Neuronal stem cell (in vitro differentiated cells): ENCODE measurements at regions not wholly inside any gene's neighbourhood (a gene's known extent, or its start where the extent isn't known, plus 50 kb on each side); places are given as distances from the start of the nearest gene placed in this dataset.

Experiments
- DNase-seq: peaks from one replicate; pipeline ENCODE4 v3.0.0-alpha.2; 2013; ENCODE audit warnings: low spot score
- H2AFZ ChIP-seq: one replicate; pipeline ENCODE4 v1.6.1; 2013; ENCODE audit warnings: mild to moderate bottlenecking, low read length, inconsistent platforms
- H2AK5ac ChIP-seq: 2 replicates; pipeline ENCODE4 v1.6.1; 2013; ENCODE audit warnings: low read depth, mild to moderate bottlenecking, inconsistent platforms, low read length, moderate library complexity, mixed read lengths
- H2BK120ac ChIP-seq: 2 replicates; pipeline ENCODE4 v1.6.1; 2013; ENCODE audit warnings: low read depth, mild to moderate bottlenecking, inconsistent platforms, low read length, moderate library complexity, mixed read lengths
- H2BK12ac ChIP-seq: one replicate; pipeline ENCODE4 v1.6.1; 2013; ENCODE audit warnings: low read length, inconsistent platforms
- H2BK15ac ChIP-seq: 2 replicates; pipeline ENCODE4 v1.6.1; 2013; ENCODE audit warnings: mild to moderate bottlenecking, low read length, inconsistent platforms, mixed read lengths
- H2BK5ac ChIP-seq: one replicate; pipeline ENCODE4 v1.6.1; 2013; ENCODE audit warnings: inconsistent platforms, mild to moderate bottlenecking, low read length, moderate library complexity
- H3K14ac ChIP-seq: one replicate; pipeline ENCODE4 v1.6.1; 2013; ENCODE audit warnings: low read length, inconsistent platforms
- H3K18ac ChIP-seq: 2 replicates; pipeline ENCODE4 v1.6.1; 2013; ENCODE audit warnings: low read length, inconsistent platforms
- H3K23ac ChIP-seq: 2 replicates; pipeline ENCODE4 v1.6.1; 2013; ENCODE audit warnings: low read depth, mild to moderate bottlenecking, mixed read lengths, low read length, inconsistent platforms; ENCODE audit not compliant: poor library complexity
- H3K27ac ChIP-seq: replicated peaks from 3 replicates; pipeline ENCODE4 v1.5.1; 2013; ENCODE audit warnings: low read length, inconsistent platforms
- H3K27me3 ChIP-seq, 3 experiments: 2 replicates each; pipeline ENCODE4 v1.6.1; 2013; ENCODE audit warnings: low read length in 3 of 3, mild to moderate bottlenecking in 2 of 3, inconsistent platforms in 1 of 3, low read depth in 1 of 3, mixed read lengths in 1 of 3, moderate library complexity in 1 of 3; ENCODE audit not compliant: control insufficient read depth in 3 of 3, insufficient read depth in 3 of 3
- H3K36me3 ChIP-seq, 2 donors: replicated peaks in 1 of 2; 2 replicates each; pipeline ENCODE4 v1.6.1; 2013; ENCODE audit warnings: low read length in 2 of 2; ENCODE audit not compliant: control insufficient read depth in 2 of 2, insufficient read depth in 2 of 2
- H3K4ac ChIP-seq: 2 replicates; pipeline ENCODE4 v1.6.1; 2013; ENCODE audit warnings: inconsistent platforms, mild to moderate bottlenecking, low read length, moderate library complexity
- H3K4me1 ChIP-seq, 2 donors: 1 replicate in 1 of 2; 2 replicates in 1 of 2; pipeline ENCODE4 v1.6.1; 2013; ENCODE audit warnings: low read length in 2 of 2, low read depth in 1 of 2; ENCODE audit not compliant: control insufficient read depth in 2 of 2, insufficient read depth in 1 of 2
- H3K4me2 ChIP-seq: one replicate; pipeline ENCODE4 v1.6.1; 2013; ENCODE audit warnings: mild to moderate bottlenecking, low read length, inconsistent platforms; ENCODE audit not compliant: insufficient read depth, poor library complexity, severe bottlenecking
- H3K4me3 ChIP-seq, 2 donors: 2 replicates each; pipeline ENCODE4 v1.5.1; 2013; ENCODE audit warnings: low read length in 2 of 2, mild to moderate bottlenecking in 2 of 2, inconsistent platforms in 1 of 2, moderate library complexity in 1 of 2
- H3K79me1 ChIP-seq: one replicate; pipeline ENCODE4 v1.6.1; 2013; ENCODE audit warnings: low read depth, mild to moderate bottlenecking, inconsistent platforms, low read length, moderate library complexity
- H3K9ac ChIP-seq: one replicate; pipeline ENCODE4 v1.6.1; 2013; ENCODE audit warnings: mild to moderate bottlenecking, low read depth, low read length, inconsistent platforms; ENCODE audit not compliant: poor library complexity
- H3K9me3 ChIP-seq, 2 donors: replicated peaks in 1 of 2; 2 replicates each; pipeline versions ENCODE3 to v1.6.1; 2013; ENCODE audit warnings: low read length in 2 of 2, mild to moderate bottlenecking in 2 of 2, inconsistent platforms in 1 of 2, low read depth in 1 of 2, mixed read lengths in 1 of 2, moderate library complexity in 1 of 2; ENCODE audit not compliant: control insufficient read depth in 2 of 2, insufficient read depth in 1 of 2
- H4K8ac ChIP-seq: one replicate; pipeline ENCODE4 v1.6.1; 2013; ENCODE audit warnings: low read depth, mild to moderate bottlenecking, inconsistent platforms, low read length, moderate library complexity
- H4K91ac ChIP-seq: one replicate; pipeline ENCODE4 v1.6.1; 2013; ENCODE audit warnings: low read length, low read depth, mild to moderate bottlenecking, inconsistent platforms; ENCODE audit not compliant: poor library complexity
- WGBS, 2 donors: extraction: QIAGEN DNeasy Blood & Tissue Kit; methylation state at CpG; one replicate each; pipeline ENCODE4 v1.1.7; 2013; ENCODE audit warnings: missing lambda C conversion rate in 2 of 2, mixed read lengths in 1 of 2; ENCODE audit not compliant: insufficient read length in 2 of 2, insufficient replicate concordance in 1 of 2; ENCODE audit errors: extremely low coverage in 2 of 2; 5-methylcytosine and 5-hydroxymethylcytosine counted together

- no peaks in the 10 kb centered on the region for H3K36me3 ChIP-seq
- no peaks in the 10 kb centered on the region for H3K9me3 ChIP-seq
- H4K91ac ChIP-seq: no peak overlapping the region
- DNase-seq: no peak
- H2BK15ac ChIP-seq: no peak overlapping the region
- no peak overlapping the region for H4K8ac ChIP-seq
- no peak overlapping the region for H2BK120ac ChIP-seq
- no peak overlapping the region for H3K4me2 ChIP-seq
- WGBS, 2 donors: no CpG with 5 or more reads among the region's 1 CpG
- peaks cover 0 to 2% of the 10 kb centered on the region in 2 donors for H3K4me1 ChIP-seq
- no peak overlapping the region for H3K14ac ChIP-seq
- no peak overlapping the region for H2AFZ ChIP-seq
- no peak overlapping the region for H2BK12ac ChIP-seq
- H3K27me3 ChIP-seq: peaks cover 0 to 2% (median 0%) of the 10 kb centered on the region in 3 experiments
- H3K9ac ChIP-seq: no peak overlapping the region
- H3K4ac ChIP-seq: no peak overlapping the region
- no peaks in the 10 kb centered on the region for H3K79me1 ChIP-seq
- no peak overlapping the region for H2BK5ac ChIP-seq
- H3K18ac ChIP-seq: no peak overlapping the region
- H2AK5ac ChIP-seq: no peak overlapping the region
- no peak overlapping the region for H3K23ac ChIP-seq
- H3K27ac ChIP-seq: no peak overlapping the region
- no peak overlapping the region for H3K4me3 ChIP-seq
Observed at GRCh38 chr7:53776323-53776722, 740.9 kb downstream of the POM121L12 start.

GRCh38 chr7:53789741-53790140, 752.4 kb upstream of the VSTM2A start:
- no peak for DNase-seq
- Histone ChIP-seq H2BK12ac (no peak overlapping the region), H3K9ac (no peak overlapping the region), H3K4me1 (no peaks in the 10 kb centered on the region), H3K79me1 (no peaks in the 10 kb centered on the region), H4K8ac (no peak overlapping the region), H2AFZ (no peak overlapping the region), H3K4me3 (no peak overlapping the region), H3K23ac (no peak overlapping the region), H3K4ac (no peak overlapping the region), H2BK120ac (no peak overlapping the region), H4K91ac (no peak overlapping the region), H2AK5ac (no peak overlapping the region), H2BK15ac (no peak overlapping the region), H3K4me2 (no peak overlapping the region), H3K36me3 (no peaks in the 10 kb centered on the region), H3K14ac (no peak overlapping the region), H3K27ac (no peak overlapping the region), H3K9me3 (no peaks in the 10 kb centered on the region), H2BK5ac (no peak overlapping the region), H3K18ac (no peak overlapping the region), H3K27me3 (no peaks in the 10 kb centered on the region)
- no CpG with 5 or more reads among the region's 2 CpGs for WGBS, 2 donors

- H3K4me2 ChIP-seq: no peak overlapping the region
- no peak for DNase-seq
- no peaks in the 10 kb centered on the region for H3K79me1 ChIP-seq
- H2AFZ ChIP-seq: no peak overlapping the region
- no peak overlapping the region for H3K4me3 ChIP-seq
- no peak overlapping the region for H2BK12ac ChIP-seq
- H4K8ac ChIP-seq: no peak overlapping the region
- H3K4me1 ChIP-seq: no peaks in the 10 kb centered on the region
- no peak overlapping the region for H3K18ac ChIP-seq
- H3K4ac ChIP-seq: no peak overlapping the region
- no peak overlapping the region for H3K14ac ChIP-seq
- H3K23ac ChIP-seq: peak overlapping the region; percentile 18
- H3K9me3 ChIP-seq: no peaks in the 10 kb centered on the region
- H3K36me3 ChIP-seq: no peaks in the 10 kb centered on the region
- H3K9ac ChIP-seq: no peak overlapping the region
- H2BK15ac ChIP-seq: no peak overlapping the region
- H3K27me3 ChIP-seq: no peaks in the 10 kb centered on the region
- H2BK5ac ChIP-seq: no peak overlapping the region
- no peak overlapping the region for H3K27ac ChIP-seq
- no peak overlapping the region for H4K91ac ChIP-seq
- WGBS, 2 donors: no CpG with 5 or more reads among the region's 1 CpG
- peak overlapping the region; percentile 16 for H2BK120ac ChIP-seq
- H2AK5ac ChIP-seq: no peak overlapping the region
Observed at GRCh38 chr7:53794816-53795215, 747.4 kb upstream of the VSTM2A start.

- H3K23ac ChIP-seq: no peak overlapping the region
- H3K9me3 ChIP-seq: peaks cover 0 to under 1% of the 10 kb centered on the region in 2 donors
- no peak overlapping the region for H3K9ac ChIP-seq
- no peaks in the 10 kb centered on the region for H3K27me3 ChIP-seq
- no peak overlapping the region for H3K4ac ChIP-seq
- peaks cover 0 to 1% of the 10 kb centered on the region in 2 donors for H3K4me1 ChIP-seq
- H4K91ac ChIP-seq: no peak overlapping the region
- H2BK120ac ChIP-seq: no peak overlapping the region
- H3K79me1 ChIP-seq: no peaks in the 10 kb centered on the region
- no peak overlapping the region for H3K27ac ChIP-seq
- no CpG with 5 or more reads among the region's 4 CpGs for WGBS, 2 donors
- no peak overlapping the region for H3K14ac ChIP-seq
- H2AK5ac ChIP-seq: no peak overlapping the region
- no peaks in the 10 kb centered on the region for H3K36me3 ChIP-seq
- no peak overlapping the region for H2BK5ac ChIP-seq
- DNase-seq: no peak
- no peak overlapping the region for H4K8ac ChIP-seq
- H3K4me2 ChIP-seq: no peak overlapping the region
- no peak overlapping the region for H3K18ac ChIP-seq
- H2AFZ ChIP-seq: no peak overlapping the region
- no peak overlapping the region for H2BK15ac ChIP-seq
- no peak overlapping the region for H2BK12ac ChIP-seq
- no peak overlapping the region for H3K4me3 ChIP-seq
Observed at GRCh38 chr7:53800746-53801145, 741.4 kb upstream of the VSTM2A start.
